ENCODE measurements at regions not wholly inside any gene's neighbourhood (a gene's known extent, or its start where the extent isn't known, plus 50 kb on each side); places are given as distances from the start of the nearest gene placed in this dataset.

DNA sequence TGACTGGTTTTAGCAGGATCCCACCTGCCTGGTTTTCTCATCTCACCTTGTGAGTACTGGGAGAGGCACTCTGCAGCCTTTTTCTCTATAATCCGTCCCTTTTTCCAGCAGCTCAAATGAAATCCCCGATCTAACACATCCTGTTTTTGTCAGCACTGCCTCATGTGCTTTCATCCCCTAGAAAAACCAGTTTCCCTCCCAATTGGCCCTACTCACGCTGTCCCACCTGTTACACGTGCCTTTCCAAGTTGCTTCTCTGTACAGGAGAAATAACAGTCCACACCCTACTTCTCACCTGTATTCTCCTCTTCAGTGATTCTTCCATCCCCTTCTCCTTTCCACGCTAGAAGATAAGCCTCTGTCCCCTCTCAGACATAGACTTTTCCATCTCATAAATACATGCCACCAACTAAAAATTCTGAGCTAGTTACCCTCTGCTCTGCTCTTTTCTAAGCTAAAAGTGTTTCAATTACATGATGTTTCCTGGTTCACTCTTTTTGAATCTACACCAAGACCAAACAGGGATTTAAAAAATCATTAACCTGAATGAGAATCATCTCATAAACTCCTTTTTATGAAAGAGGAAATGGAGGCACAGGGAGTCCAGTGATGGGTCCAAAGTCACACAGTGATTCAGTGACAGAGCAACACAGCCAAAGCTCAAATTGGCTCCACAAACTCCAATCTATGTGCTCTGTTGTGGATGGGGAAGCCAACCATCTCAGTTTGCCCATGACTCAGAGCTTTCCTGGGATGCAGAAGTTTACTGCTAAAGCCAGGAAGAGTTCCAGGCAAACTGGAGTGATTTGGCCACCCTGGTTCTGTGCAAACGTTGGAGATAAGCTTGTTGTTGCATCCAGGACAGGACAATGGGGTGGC is 240.0 kb upstream of the TMEM132C start:
- TF ChIP-seq, protein P1, sequence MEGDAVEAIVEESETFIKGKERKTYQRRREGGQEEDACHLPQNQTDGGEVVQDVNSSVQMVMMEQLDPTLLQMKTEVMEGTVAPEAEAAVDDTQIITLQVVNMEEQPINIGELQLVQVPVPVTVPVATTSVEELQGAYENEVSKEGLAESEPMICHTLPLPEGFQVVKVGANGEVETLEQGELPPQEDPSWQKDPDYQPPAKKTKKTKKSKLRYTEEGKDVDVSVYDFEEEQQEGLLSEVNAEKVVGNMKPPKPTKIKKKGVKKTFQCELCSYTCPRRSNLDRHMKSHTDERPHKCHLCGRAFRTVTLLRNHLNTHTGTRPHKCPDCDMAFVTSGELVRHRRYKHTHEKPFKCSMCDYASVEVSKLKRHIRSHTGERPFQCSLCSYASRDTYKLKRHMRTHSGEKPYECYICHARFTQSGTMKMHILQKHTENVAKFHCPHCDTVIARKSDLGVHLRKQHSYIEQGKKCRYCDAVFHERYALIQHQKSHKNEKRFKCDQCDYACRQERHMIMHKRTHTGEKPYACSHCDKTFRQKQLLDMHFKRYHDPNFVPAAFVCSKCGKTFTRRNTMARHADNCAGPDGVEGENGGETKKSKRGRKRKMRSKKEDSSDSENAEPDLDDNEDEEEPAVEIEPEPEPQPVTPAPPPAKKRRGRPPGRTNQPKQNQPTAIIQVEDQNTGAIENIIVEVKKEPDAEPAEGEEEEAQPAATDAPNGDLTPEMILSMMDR (IDR thresholded peaks at IDR 0.05): no peak
- no peak for TF ChIP-seq ZFX (IDR thresholded peaks at IDR 0.05; ENCODE audit: borderline replicate concordance)
